NCI-H2196 (cell line): ENCODE measurements at regions not wholly inside any gene's neighbourhood (a gene's known extent, or its start where the extent isn't known, plus 50 kb on each side); places are given as distances from the start of the nearest gene placed in this dataset.
A peak's percentile ranks its signal among the peaks of the same experiment; 100 is the strongest.
"Not testable (repeated sequence)": the region's sequence is repeated elsewhere in the genome, so short reads cannot be mapped to it uniquely, and the experiment has no call there.

Experiments used
- DNase-seq: peaks from one replicate; lab custom pipeline; 2025; ENCODE audit not compliant: unreplicated experiment; lab: John Stamatoyannopoulos, UW

GRCh38 chr3:150357923-150358607, 50.0 kb upstream of the TSC22D2 start:
- no peak for DNase-seq

- DNase-seq: no peak
Observed at GRCh38 chr3:150357140-150357539, 51.0 kb upstream of the TSC22D2 start.

GRCh38 chr3:150355574-150355973, 52.5 kb upstream of the TSC22D2 start:
- no peak for DNase-seq

- no peak for DNase-seq
Observed at GRCh38 chr3:150352931-150353330, 55.2 kb upstream of the TSC22D2 start.

- DNase-seq: no peak
Observed at GRCh38 chr3:150351398-150351797, 56.7 kb upstream of the TSC22D2 start.

GRCh38 chr3:150349314-150350097, 58.6 kb upstream of the TSC22D2 start:
- DNase-seq: no peak

DNA sequence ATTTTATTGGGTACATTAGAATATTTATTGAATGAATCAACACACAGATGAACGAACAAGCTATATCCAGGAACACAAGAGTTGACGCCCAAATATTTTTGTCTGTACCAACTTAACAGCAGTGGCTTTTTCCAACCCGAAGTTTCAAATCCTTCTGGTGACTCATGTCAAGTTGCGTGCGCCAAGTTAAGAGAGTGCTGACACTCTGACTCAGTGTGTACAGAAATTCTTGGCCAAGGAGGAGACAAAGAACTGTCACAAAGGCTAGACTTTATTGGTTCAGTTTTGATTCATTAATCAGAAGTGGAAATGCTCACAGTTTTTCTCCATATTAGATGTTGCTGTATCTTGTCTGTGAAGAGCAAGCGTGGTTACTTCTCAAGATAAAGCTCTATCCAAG, 59.6 kb upstream of the TSC22D2 start:
- no peak for DNase-seq

DNA sequence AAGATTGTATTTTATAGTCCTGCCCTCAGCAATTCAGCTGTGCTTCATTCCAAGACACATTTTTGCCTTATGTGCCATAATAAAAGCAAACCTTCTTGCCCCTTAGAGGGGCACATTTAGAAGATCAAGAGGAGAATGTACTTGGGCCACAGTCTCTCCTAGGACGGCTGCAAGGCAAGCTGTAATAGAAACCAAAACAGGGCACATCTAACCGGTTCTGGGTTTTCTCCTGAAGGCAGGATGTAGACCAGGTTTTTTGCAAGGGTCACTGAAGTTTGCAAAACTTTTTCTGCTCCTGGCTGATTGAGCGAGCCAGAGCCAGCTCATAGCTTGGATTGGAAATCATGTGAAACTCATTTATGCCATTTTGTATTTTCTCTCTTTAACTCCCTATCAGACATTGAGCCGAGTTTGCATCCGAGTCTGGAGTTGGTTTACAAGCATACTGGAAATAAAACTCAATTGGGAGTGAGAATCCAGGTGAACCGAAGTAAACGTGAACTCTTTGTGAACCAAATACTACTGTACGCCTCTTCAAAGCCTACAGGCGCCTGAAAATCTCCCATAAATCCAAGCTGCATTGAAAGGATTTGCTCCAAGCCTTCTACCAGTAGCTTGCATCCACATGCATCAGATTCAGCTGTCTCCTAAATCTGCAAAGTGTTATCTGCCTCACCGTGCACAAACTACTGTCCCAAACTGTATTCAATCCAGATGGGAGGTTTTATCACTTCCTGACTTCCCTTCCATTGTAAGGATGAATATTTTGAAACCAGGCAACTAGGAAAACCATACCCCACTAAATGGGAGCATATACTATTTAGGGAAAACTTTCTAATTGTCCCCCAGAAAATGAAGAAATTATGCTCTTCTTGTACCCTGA, 60.9 kb upstream of the TSC22D2 start:
- DNase-seq: no peak

- no peak for DNase-seq
Observed at GRCh38 chr3:150346266-150346665, 61.8 kb upstream of the TSC22D2 start.

DNA sequence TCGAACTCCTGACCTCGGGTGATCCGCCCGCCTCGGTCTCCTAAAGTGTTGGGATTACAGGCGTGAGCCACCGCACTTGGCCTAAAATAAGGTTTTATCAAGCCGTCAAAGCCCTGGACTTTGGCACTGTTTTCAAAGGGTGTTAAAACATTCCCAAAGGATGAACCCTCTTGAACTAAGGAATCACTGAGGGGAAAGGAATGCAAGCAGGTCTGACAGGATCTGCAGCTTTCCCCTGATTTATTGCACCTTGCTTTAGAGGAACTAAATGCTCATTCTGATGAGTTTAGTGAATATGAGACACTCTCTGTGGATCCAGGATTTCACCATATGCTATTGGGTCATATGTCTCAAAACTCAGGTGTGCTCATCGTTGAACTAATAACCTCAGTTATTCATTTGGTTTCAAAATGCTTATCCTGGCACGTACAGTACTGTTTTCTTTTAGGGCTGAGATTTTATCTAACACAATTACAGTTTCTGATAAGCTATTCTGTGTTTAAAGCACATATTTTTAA, 63.0 kb upstream of the TSC22D2 start:
- DNase-seq: peak; percentile 47

- no peak for DNase-seq
Observed at GRCh38 chr3:150344079-150344759, 63.9 kb upstream of the TSC22D2 start.

- no peak for DNase-seq
Observed at GRCh38 chr3:150342896-150343467, 65.1 kb upstream of the TSC22D2 start.

GRCh38 chr3:150341891-150342290, 66.2 kb upstream of the TSC22D2 start:
- no peak for DNase-seq

DNA sequence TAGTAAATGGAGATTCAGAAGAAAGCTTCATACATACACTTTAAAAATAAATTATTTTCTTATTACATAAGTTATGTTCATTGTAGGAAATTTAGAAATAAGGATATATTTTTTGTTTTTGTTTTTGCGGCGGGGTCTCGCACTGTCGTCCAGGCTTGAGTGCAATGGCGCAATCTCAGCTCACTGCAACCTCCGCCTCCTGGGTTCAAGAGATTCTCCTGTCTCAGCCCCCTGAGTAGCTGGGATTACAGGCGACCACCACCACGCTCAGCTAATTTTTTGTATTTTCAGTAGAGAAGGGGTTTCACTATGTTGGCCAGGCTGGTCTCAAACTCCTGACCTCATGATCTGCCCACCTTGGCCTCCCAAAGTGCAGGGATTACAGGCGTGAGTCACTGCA, 71.7 kb upstream of the TSC22D2 start:
- not testable (repeated sequence) for DNase-seq

DNA sequence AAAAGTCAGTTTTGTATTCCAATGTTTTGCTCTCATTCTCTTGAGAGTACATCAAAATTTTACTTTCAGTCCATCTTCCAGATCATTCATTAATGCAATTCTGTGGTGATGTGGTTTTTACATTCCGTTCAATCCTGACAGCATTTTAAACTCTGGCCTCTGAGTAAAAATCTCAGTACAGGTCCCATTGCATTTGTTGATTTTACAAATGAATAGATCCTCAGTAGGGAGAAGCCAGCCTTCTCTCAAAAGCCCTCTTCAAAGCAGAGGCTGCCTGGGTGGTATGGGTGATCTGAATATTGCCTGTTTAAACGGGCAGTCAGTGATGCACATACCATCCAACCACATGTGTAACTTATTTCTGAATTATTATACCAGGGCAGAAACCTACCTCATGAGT, 72.5 kb upstream of the TSC22D2 start:
- no peak for DNase-seq

DNA sequence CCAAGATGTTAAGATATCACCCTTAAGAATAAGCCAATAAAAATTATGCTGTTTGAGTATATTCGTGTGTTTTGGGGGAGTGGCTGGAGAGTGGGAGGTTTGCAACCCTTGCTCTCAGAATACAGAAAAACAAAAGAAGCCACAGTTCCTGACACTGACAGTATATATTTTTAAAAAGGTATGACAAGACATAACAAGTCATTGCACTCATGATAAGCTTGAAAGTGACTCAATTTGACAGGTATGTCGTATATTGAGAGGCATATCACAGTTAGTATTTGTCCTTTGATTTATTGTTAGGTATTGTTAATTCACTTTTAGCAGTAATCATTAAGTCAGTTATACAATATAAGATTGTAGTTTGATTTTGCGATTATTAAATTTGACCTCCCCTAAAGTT, 73.1 kb upstream of the TSC22D2 start:
- DNase-seq: no peak

DNA sequence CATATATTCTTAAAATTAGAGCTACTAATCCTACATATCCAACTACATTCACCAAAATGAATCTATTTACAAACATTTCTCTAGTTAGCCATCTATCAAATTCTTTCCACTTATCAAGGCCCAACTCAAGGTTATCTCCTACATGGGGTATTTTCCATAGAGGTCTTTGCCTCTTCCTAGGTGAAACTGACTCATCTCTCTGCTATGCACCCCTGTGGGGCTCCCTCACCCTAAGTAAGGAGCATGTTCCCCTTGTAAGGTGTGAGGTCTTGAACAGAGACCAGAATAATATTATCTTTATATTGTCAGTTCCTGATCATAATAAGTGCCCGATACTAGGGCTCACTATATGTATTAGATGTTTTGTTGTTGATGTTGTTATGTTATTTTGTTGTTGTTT, 74.6 kb upstream of the TSC22D2 start:
- no peak for DNase-seq

DNA sequence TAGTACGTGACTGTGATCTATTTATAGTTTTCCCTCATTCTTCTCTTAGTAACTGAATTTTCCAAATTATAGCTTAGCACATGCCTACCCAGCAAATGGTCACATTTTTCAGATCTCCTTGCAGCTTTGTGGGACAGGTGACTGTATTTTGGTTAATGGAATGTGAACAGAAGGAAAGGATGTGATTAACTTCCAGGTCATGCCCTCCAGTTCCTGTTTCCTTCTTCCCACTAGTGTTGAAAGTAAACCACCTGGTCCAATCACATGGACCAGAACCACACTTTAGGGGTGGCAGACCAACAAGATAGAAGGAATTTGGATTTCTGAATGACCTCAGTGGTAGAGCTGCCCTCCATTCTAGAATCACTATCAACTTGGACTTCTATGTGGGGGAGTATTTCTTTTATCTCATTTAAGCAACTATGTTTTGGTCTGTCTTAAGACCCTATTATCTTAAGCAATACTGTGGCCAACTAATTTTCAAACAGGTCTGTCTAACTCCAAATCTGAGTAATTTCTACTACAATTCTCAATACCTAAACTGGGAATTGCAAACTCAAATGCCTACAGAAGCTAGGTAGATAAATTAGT, 76.0 kb upstream of the TSC22D2 start:
- no peak for DNase-seq

GRCh38 chr3:150330872-150331271, 77.2 kb upstream of the TSC22D2 start:
- DNase-seq: no peak

DNA sequence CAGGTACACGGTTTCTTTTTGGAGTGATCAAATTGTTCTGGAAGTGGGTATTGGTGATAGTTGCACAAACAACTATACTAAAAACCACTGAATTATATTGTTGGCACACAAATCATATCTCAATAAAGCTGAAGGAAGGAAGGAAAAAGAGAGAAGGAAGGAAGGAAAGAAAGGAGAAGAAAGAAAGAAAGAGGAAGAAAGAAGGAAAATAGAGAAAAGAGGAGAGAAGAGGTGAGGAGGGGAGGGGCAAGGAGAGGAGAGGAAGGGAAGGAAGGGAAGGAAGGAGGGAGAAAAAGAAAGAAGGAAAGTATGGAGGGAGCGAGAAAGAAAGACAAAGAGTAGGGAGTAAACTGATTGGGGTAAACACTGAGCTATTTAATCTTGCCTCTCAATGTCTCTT, 77.9 kb upstream of the TSC22D2 start:
- no peak for DNase-seq
